H1 (cell line): ENCODE measurements at regions not wholly inside any gene's neighbourhood (a gene's known extent, or its start where the extent isn't known, plus 50 kb on each side); places are given as distances from the start of the nearest gene placed in this dataset.

Experiments used
- CTCF ChIA-PET: fragments of 300-600 bp; sonication (Branson Sonifier 250); formaldehyde crosslinking; loops from one replicate; lab custom pipeline; 2021; ENCODE audit not compliant: partially characterized antibody; lab: Charles Lee
- POLR2A ChIA-PET: fragments of 300-600 bp; sonication (Branson Sonifier 250); formaldehyde crosslinking; loops from one replicate; lab custom pipeline; 2021; ENCODE audit warnings: inconsistent platforms; ENCODE audit not compliant: partially characterized antibody; lab: Charles Lee
- DNase-seq, 2 experiments: peaks; one replicate each; pipeline versions ENCODE4 v3.0.0 to v3.0.0-alpha.2; 2010 to 2022; ENCODE audit warnings: low spot score in 2 of 2, low read depth in 1 of 2, mixed read lengths in 1 of 2
- FAIRE-seq: peaks from 2 replicates; lab custom pipeline; 2011; peaks lifted over from hg19 to GRCh38; lab: Jason Lieb, UNC
- H2AFZ ChIP-seq: 2 replicates; pipeline ENCODE4 v1.8.1; 2012; ENCODE audit warnings: low read length, inconsistent platforms
- H2AK5ac ChIP-seq: 2 replicates; pipeline ENCODE4 v1.6.1; 2013; ENCODE audit warnings: low read depth, low read length
- H2BK120ac ChIP-seq: replicated peaks from 2 replicates; pipeline ENCODE3; 2013; ENCODE audit warnings: low read depth, low read length, inconsistent platforms
- H2BK12ac ChIP-seq: 2 replicates; pipeline ENCODE4 v1.6.1; 2013; ENCODE audit warnings: low read depth, low read length
- H2BK15ac ChIP-seq: 2 replicates; pipeline ENCODE4 v1.6.1; 2013; ENCODE audit warnings: low read length
- H2BK20ac ChIP-seq: 2 replicates; pipeline ENCODE4 v1.6.1; 2013; ENCODE audit warnings: low read length
- H2BK5ac ChIP-seq: 2 replicates; pipeline ENCODE4 v1.6.1; 2013; ENCODE audit warnings: low read depth, low read length
- H3K14ac ChIP-seq: 2 replicates; pipeline ENCODE4 v1.6.1; 2013; ENCODE audit warnings: inconsistent platforms; ENCODE audit not compliant: insufficient read length
- H3K18ac ChIP-seq: 2 replicates; pipeline ENCODE4 v1.6.1; 2013; ENCODE audit warnings: low read length; ENCODE audit errors: extremely low read depth
- H3K23ac ChIP-seq: 2 replicates; pipeline ENCODE4 v1.6.1; 2013; ENCODE audit warnings: inconsistent platforms; ENCODE audit not compliant: insufficient read length
- H3K23me2 ChIP-seq: 2 replicates; pipeline ENCODE4 v1.6.1; 2013; ENCODE audit warnings: low read depth, low read length
- H3K27ac ChIP-seq: 2 replicates; pipeline ENCODE4 v1.6.1; 2011; ENCODE audit warnings: low read depth, low read length, inconsistent platforms
- H3K27me3 ChIP-seq, 4 experiments: replicated peaks in 1 of 4; 1 replicate in 1 of 4; 2 replicates in 3 of 4; pipeline versions ENCODE4 v1.6.1 to v1.8.1; 2011 to 2013; ENCODE audit warnings: low read length in 3 of 4, mild to moderate bottlenecking in 3 of 4, inconsistent platforms in 2 of 4, mixed read lengths in 2 of 4, moderate library complexity in 1 of 4; ENCODE audit not compliant: control insufficient read depth in 3 of 4, insufficient read depth in 3 of 4; ENCODE audit errors: extremely low read depth in 1 of 4
- H3K36me3 ChIP-seq, 4 experiments: 2 replicates each; pipeline versions ENCODE4 v1.6.1 to v1.8.1; 2011 to 2013; ENCODE audit warnings: mild to moderate bottlenecking in 4 of 4, low read length in 3 of 4, moderate library complexity in 2 of 4, control low read depth in 1 of 4, inconsistent platforms in 1 of 4; ENCODE audit not compliant: insufficient read depth in 4 of 4, control insufficient read depth in 2 of 4
- H3K4ac ChIP-seq: replicated peaks from 2 replicates; pipeline ENCODE3; 2013; ENCODE audit warnings: low read length, low read depth, mixed read lengths, inconsistent platforms; ENCODE audit not compliant: insufficient read length
- H3K4me1 ChIP-seq, 4 experiments: replicated peaks in 1 of 4; 1 replicate in 1 of 4; 2 replicates in 3 of 4; pipeline versions ENCODE4 v1.6.1 to v1.8.1; 2011 to 2013; ENCODE audit warnings: low read length in 3 of 4, inconsistent platforms in 2 of 4, mixed read lengths in 1 of 4; ENCODE audit not compliant: insufficient read depth in 4 of 4, control insufficient read depth in 3 of 4
- H3K4me2 ChIP-seq, 2 experiments: 2 replicates each; pipeline versions ENCODE4 v1.6.1 to v1.8.1; 2011 to 2013; ENCODE audit warnings: low read depth in 2 of 2, low read length in 2 of 2, control low read depth in 1 of 2, inconsistent platforms in 1 of 2, mild to moderate bottlenecking in 1 of 2; ENCODE audit not compliant: insufficient read depth in 1 of 2
- H3K4me3 ChIP-seq, 4 experiments: fragments of 200-600, 300-600 bp in 1 of 4; sonication (generic), shearing (Covaris generic), sonication (Bioruptor Twin) in 1 of 4; 2 replicates each; pipeline versions ENCODE4 v1.5.1 to v1.8.1; 2011 to 2016; ENCODE audit warnings: low read length in 4 of 4, low read depth in 3 of 4, control low read depth in 2 of 4, inconsistent platforms in 2 of 4, mild to moderate bottlenecking in 2 of 4, mixed read lengths in 1 of 4, moderate library complexity in 1 of 4; ENCODE audit not compliant: insufficient read depth in 2 of 4; ENCODE audit errors: extremely low read depth in 1 of 4
- H3K56ac ChIP-seq: replicated peaks from 2 replicates; pipeline ENCODE3; 2013; ENCODE audit warnings: low read depth, mild to moderate bottlenecking, mixed read lengths, low read length, inconsistent platforms; ENCODE audit not compliant: insufficient read length
- H3K79me1 ChIP-seq: 2 replicates; pipeline ENCODE4 v1.6.1; 2013; ENCODE audit warnings: low read depth, low read length, control low read depth
- H3K79me2 ChIP-seq, 2 experiments: 2 replicates each; pipeline versions ENCODE4 v1.6.1 to v1.8.1; 2012 to 2013; ENCODE audit warnings: low read length in 2 of 2, mild to moderate bottlenecking in 2 of 2, inconsistent platforms in 1 of 2; ENCODE audit not compliant: insufficient read depth in 2 of 2, control insufficient read depth in 1 of 2
- H3K9ac ChIP-seq, 4 experiments: replicated peaks in 1 of 4; 1 replicate in 1 of 4; 2 replicates in 3 of 4; pipeline versions ENCODE4 v1.6.1 to v1.8.1; 2011 to 2013; ENCODE audit warnings: low read depth in 3 of 4, low read length in 3 of 4, control low read depth in 2 of 4, mild to moderate bottlenecking in 2 of 4, moderate library complexity in 2 of 4, inconsistent platforms in 1 of 4; ENCODE audit errors: extremely low read depth in 1 of 4
- H3K9me3 ChIP-seq, 2 experiments: 2 replicates each; pipeline versions ENCODE4 v1.6.1 to v1.8.1; 2012 to 2013; ENCODE audit warnings: mild to moderate bottlenecking in 2 of 2, moderate library complexity in 2 of 2, control low read depth in 1 of 2, inconsistent platforms in 1 of 2, low read depth in 1 of 2, low read length in 1 of 2, mixed read lengths in 1 of 2; ENCODE audit not compliant: insufficient read depth in 2 of 2
- H4K20me1 ChIP-seq, 2 experiments: replicated peaks in 1 of 2; 2 replicates each; pipeline versions ENCODE3 to v1.8.1; 2011 to 2013; ENCODE audit warnings: inconsistent platforms in 2 of 2, low read length in 2 of 2, mild to moderate bottlenecking in 1 of 2; ENCODE audit not compliant: insufficient read depth in 2 of 2, control insufficient read depth in 1 of 2
- H4K5ac ChIP-seq: 2 replicates; pipeline ENCODE4 v1.6.1; 2013; ENCODE audit warnings: low read length, low read depth, mixed read lengths, inconsistent platforms; ENCODE audit not compliant: insufficient read length
- H4K8ac ChIP-seq: 2 replicates; pipeline ENCODE4 v1.8.0; 2013; ENCODE audit warnings: mild to moderate bottlenecking, moderate library complexity, low read length, inconsistent platforms; ENCODE audit not compliant: insufficient read depth; ENCODE audit errors: extremely low read depth
- H4K91ac ChIP-seq: replicated peaks from 2 replicates; pipeline ENCODE3; 2013; ENCODE audit warnings: low read length, mixed read lengths, inconsistent platforms; ENCODE audit not compliant: insufficient read length
- POLR2A ChIP-seq, 2 experiments: IDR thresholded peaks; 1 replicate in 1 of 2; 2 replicates in 1 of 2; pipeline ENCODE4 v1.6.1; 2011; ENCODE audit warnings: low read depth in 2 of 2, low read length in 2 of 2, mild to moderate bottlenecking in 2 of 2; ENCODE audit errors: control extremely low read depth in 1 of 2
- SUZ12 ChIP-seq: fragments of 200-600 bp; sonication (generic); IDR thresholded peaks from 2 replicates; pipeline ENCODE4 v1.6.1; 2012; ENCODE audit warnings: mild to moderate bottlenecking, inconsistent platforms, low read length, moderate library complexity, mixed read lengths
- WGBS, 2 experiments: shearing (Covaris generic) in 1 of 2; methylation state at CpG; one replicate each; pipeline versions ENCODE4 v1.1.6 to v1.1.7; 2013 to 2015; ENCODE audit warnings: low lambda C conversion rate in 2 of 2, mixed read lengths in 2 of 2, inconsistent platforms in 1 of 2, low coverage in 1 of 2, missing lambda C conversion rate in 1 of 2; ENCODE audit not compliant: insufficient replicate concordance in 2 of 2, insufficient coverage in 1 of 2, insufficient read length in 1 of 2; ENCODE audit errors: extremely low coverage in 1 of 2, missing lambda C conversion rate in 1 of 2; 5-methylcytosine and 5-hydroxymethylcytosine counted together
- TF ChIP-seq, protein P1 (sequence below): IDR thresholded peaks from 2 replicates; pipeline ENCODE4 v1.6.1; 2012; ENCODE audit warnings: inconsistent platforms

DNA sequence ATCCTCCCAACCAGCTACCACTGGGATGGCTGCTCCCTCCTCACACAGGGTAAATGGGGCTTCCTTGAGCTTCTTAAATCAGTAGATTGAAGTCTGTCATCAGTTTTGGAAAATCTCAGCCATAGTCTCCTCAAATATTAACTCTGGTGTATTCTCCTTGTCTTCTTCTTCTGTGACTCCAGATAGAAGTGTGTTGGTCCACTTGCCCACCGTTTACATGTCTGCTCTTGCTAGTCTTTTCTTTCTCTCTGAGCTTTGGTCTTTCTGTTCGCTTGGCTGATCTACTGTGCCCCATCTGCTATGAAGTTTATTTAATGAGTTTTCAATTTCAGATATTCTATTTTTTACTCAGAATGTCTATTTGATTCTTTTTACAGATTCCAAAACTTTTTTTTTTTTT is 281.7 kb upstream of the HDAC4 start:
- Histone ChIP-seq H3K14ac (no peak overlapping the region), H3K27me3 (no peaks in the 10 kb centered on the region; a peak in 1 of 7 replicates), H2AK5ac (no peak overlapping the region), H2BK15ac (no peak overlapping the region), H3K4ac (no peak overlapping the region), H3K23ac (no peak overlapping the region), H4K8ac (no peak overlapping the region), H3K4me2 (no peak overlapping the region), H3K79me2 (no peaks in the 10 kb centered on the region), H3K27ac (no peak overlapping the region), H3K36me3 (no peaks in the 10 kb centered on the region), H3K4me1 (no peaks in the 10 kb centered on the region), H3K23me2 (no peaks in the 10 kb centered on the region), H3K9ac (no peak overlapping the region), H4K5ac (no peak overlapping the region), H3K4me3 (no peak overlapping the region), H2AFZ (no peak overlapping the region), H4K91ac (no peak overlapping the region), H3K56ac (no peak overlapping the region), H2BK20ac (no peak overlapping the region), H3K9me3 (no peaks in the 10 kb centered on the region), H2BK120ac (no peak overlapping the region), H2BK12ac (no peak overlapping the region), H2BK5ac (no peak overlapping the region), H4K20me1 (no peaks in the 10 kb centered on the region), H3K79me1 (no peaks in the 10 kb centered on the region), H3K18ac (no peak overlapping the region)
- no peak for DNase-seq
- CTCF ChIA-PET, result interaction anchor here (0.7 kb wide), 1 partner anchor 835 kb away, joined by 4 read pairs; no protein-coding TSS in a partner anchor
- 94% methylated on average over 2 of the region's 2 CpGs; no CpG with 5 or more reads in 1 of the 2 experiments for WGBS, 2 experiments
- no peak for FAIRE-seq
- TF ChIP-seq SUZ12 (no peak), POLR2A (IDR thresholded peaks at IDR 0.05; ENCODE audit: control extremely low read depth in 1 of 2, low read depth in 2 of 2, low read length in 2 of 2) (no peak)
- TF ChIP-seq, protein P1, sequence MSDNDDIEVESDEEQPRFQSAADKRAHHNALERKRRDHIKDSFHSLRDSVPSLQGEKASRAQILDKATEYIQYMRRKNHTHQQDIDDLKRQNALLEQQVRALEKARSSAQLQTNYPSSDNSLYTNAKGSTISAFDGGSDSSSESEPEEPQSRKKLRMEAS, result no peak
- POLR2A ChIA-PET, result interaction anchor here (1.1 kb wide), 1 partner anchor 15 kb away, joined by 3 read pairs; no protein-coding TSS in a partner anchor
